Mesodermal cell (in vitro differentiated cells): ENCODE measurements at regions not wholly inside any gene's neighbourhood (a gene's known extent, or its start where the extent isn't known, plus 50 kb on each side); places are given as distances from the start of the nearest gene placed in this dataset.

Experiments
- H3K27ac ChIP-seq: 2 replicates; pipeline ENCODE4 v1.7.0; 2013; ENCODE audit warnings: mild to moderate bottlenecking, low read depth, low read length, moderate library complexity; ENCODE audit not compliant: severe bottlenecking
- H3K36me3 ChIP-seq: 2 replicates; pipeline ENCODE4 v1.7.1; 2013; ENCODE audit warnings: mild to moderate bottlenecking, low read length, moderate library complexity; ENCODE audit not compliant: control insufficient read depth, insufficient read depth
- H3K4me1 ChIP-seq: one replicate; pipeline ENCODE4 v1.7.1; 2013; ENCODE audit warnings: mild to moderate bottlenecking, low read length; ENCODE audit not compliant: insufficient read depth, control insufficient read depth, poor library complexity, severe bottlenecking
- H3K4me3 ChIP-seq: 2 replicates; pipeline ENCODE4 v1.7.0; 2013; ENCODE audit warnings: low read length, control low read depth, mild to moderate bottlenecking; ENCODE audit not compliant: insufficient read depth, poor library complexity, severe bottlenecking; ENCODE audit errors: extremely low read depth
- H3K9me3 ChIP-seq: 2 replicates; pipeline ENCODE4 v1.7.1; 2013; ENCODE audit warnings: mild to moderate bottlenecking, low read length, moderate library complexity; ENCODE audit not compliant: control insufficient read depth
- WGBS, 2 experiments: methylation state at CpG; one replicate each; pipeline ENCODE4 v1.1.5; 2013; ENCODE audit warnings: missing lambda C conversion rate in 2 of 2; ENCODE audit not compliant: insufficient coverage in 2 of 2; 5-methylcytosine and 5-hydroxymethylcytosine counted together

DNA sequence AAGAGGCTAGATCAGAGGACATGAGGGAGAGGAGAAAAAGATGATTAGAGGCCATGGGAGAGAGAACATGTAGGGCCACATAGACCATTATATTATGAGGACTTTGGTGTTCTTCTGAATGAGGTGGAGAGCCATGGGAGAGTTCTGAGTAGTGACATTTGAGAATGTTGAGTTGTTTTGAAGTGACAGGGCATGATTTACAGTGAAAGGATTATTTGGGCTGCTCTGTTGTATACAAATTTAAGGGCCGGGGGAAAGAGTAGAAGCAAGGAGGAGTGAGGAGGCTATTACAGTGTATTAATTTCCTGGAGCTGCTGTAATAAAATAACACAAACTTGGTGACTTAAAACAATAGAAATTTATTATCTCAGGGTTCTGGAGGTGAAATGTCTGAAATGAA, 102.5 kb upstream of the RGS4 start:
- peaks cover 7% of the 10 kb centered on the region for H3K9me3 ChIP-seq
- no CpG with 5 or more reads among the region's 1 CpG for WGBS, 2 experiments
- H3K4me3 ChIP-seq = no peak overlapping the region
- H3K27ac ChIP-seq = no peak overlapping the region
- no peaks in the 10 kb centered on the region for H3K36me3 ChIP-seq
- H3K4me1 ChIP-seq = no peaks in the 10 kb centered on the region

DNA sequence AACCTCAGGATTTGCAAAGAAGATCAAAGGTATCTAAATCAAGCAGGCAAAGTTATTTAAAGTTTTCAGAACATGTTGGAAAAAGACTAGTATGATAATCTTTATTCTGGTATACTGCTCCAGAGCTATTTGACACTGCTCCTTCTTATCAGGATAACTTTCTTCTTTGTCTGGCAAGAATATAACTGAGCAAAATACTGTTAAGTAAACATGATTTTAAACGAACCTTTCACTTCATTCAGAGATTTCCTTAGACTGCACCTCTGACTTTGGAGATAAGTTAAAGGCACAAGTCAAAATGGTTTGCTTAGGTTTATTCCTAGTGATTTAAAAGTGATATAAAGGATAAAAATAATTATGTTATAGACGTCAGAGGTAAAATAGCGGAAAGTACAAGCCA, 103.9 kb upstream of the CCDC190 start:
- Histone ChIP-seq H3K4me3 (no peak overlapping the region), H3K27ac (no peak overlapping the region), H3K36me3 (no peaks in the 10 kb centered on the region), H3K4me1 (no peaks in the 10 kb centered on the region), H3K9me3 (peaks cover 7% of the 10 kb centered on the region)
- WGBS, 2 experiments = 73 to 85% methylated on average over 2 of the region's 3 CpGs

DNA sequence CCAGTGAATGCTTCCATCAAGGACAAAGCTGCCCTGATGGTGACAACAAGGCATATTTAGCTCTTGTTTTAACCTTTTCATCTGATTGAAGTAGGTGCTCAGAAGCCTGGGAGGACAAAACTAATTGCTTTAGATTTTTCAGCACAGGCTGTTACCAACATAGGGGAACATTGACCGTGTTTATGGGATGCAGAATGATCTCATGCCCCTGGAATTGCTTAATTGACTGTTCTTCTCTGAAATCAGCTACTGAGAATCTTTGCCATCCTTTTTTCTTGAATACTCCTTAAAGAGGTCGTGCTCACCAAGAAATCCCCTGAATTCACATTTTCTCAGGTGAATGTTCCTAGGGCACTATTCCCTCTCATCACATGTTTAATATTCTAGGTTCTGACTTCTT, 95.9 kb upstream of the CCDC190 start:
- H3K4me1 ChIP-seq = no peaks in the 10 kb centered on the region
- WGBS, 2 experiments = 80 to 89% methylated on average over 1 to 2 of the region's 2 CpGs

DNA sequence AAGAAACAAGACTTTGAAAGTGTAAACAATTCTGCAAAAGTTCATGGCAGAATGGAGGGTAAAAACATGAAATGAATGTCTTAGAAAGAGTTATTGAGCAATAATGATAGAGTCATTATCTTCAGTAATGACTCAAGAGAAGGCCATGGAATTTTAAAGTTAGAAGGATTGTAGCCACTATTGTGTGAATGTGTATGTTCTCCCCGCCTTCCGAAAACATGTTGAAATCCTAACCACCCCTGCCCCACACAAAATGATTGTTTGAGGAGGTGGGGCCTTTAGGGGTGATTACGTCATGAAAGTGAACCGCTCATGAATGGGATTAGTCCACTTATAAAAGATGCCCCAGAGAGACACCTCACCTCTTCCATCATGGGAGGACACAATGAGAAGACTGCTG, 93.8 kb upstream of the CCDC190 start:
- no CpG with 5 or more reads among the region's 4 CpGs for WGBS, 2 experiments
- Histone ChIP-seq H3K27ac (no peak overlapping the region), H3K9me3 (no peaks in the 10 kb centered on the region), H3K4me3 (no peak overlapping the region), H3K36me3 (no peaks in the 10 kb centered on the region), H3K4me1 (no peaks in the 10 kb centered on the region)

More for the DNA sequence above, 95.9 kb upstream of the CCDC190 start:
- Histone ChIP-seq H3K9me3 (no peaks in the 10 kb centered on the region), H3K36me3 (no peaks in the 10 kb centered on the region), H3K4me3 (no peak overlapping the region), H3K27ac (no peak overlapping the region)

DNA sequence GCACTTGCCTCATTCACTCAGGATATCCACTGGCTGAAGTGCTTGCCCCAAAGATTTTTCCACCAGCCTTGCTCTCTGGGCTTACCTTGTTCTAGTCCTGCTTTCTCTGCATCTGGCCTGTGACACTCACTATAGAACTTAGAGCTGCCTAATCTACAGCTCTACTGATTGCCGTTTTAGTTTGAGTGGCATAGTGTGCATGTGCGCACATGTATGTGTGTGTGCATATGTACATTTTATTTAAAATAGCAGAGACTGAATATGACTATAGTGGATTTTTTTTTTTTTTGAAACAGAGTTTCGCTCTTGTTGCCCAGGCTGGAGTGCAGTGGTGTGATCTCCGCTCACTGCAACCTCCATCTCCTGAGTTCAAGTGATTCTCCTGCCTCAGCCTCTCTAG, 92.0 kb upstream of the CCDC190 start:
- Histone ChIP-seq H3K36me3 (no peaks in the 10 kb centered on the region), H3K4me3 (no peak overlapping the region), H3K27ac (no peak overlapping the region), H3K4me1 (no peaks in the 10 kb centered on the region), H3K9me3 (no peaks in the 10 kb centered on the region)
- 90% methylated on average over 4 of the region's 4 CpGs; no CpG with 5 or more reads in 1 of the 2 experiments for WGBS, 2 experiments

DNA sequence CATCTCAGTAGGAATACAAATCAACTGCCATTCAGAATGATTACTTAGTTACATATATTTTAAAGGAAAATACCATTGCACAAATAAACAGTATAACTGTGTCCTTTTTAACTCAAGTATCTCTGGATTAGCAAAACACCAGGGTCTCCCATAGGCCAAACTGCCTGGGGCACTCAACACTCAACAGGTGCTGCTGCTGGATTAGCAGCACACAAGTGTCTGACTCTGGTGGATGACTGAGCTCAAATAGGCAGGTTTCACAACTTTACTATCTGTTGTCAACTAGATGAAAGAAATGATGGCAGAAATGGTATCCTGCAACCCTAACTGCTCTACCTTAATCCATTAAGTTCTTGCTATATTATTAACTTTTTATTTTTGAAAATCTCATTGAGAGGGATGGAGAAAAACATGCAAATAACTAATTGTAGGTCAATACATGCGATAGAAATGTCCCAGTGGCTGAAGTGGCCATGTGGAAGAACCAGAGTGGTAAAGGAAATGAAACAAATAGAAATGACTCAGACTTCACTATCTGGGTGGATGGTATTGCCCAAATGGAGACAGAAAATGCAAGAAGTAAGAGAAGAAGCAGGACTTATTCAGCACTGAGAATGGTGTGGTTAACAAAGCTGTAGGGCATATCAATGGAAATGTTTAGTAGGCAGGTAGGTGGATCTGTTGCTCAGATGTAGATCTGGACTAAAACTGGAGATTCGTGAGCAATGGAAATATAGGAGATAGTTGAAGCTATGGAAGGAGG, 90.8 kb upstream of the CCDC190 start:
- H3K27ac ChIP-seq = no peak overlapping the region
- no peaks in the 10 kb centered on the region for H3K9me3 ChIP-seq
- H3K4me1 ChIP-seq = no peaks in the 10 kb centered on the region
- H3K36me3 ChIP-seq = no peaks in the 10 kb centered on the region
- 82 to 98% methylated on average over 2 of the region's 2 CpGs for WGBS, 2 experiments
- H3K4me3 ChIP-seq = no peak overlapping the region

DNA sequence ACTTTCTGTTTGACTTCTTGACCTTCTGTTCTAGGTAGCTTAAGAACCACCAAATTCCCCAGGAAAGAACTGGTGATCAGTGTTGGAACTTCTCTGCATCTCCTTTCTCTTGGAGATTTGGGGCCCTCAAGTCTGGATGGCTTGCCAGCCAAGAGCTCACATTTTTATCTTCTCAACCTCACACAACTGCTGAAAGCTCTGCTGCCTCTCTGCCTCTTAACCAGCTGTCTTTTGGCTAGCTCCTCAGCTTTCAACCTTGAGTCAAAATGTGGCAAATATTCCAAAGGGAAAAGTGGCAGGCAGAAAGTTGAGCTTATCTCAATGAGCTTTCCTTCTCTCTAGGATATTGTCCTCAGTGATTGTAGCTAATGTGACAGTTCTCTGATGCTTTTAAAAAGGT, 89.2 kb upstream of the CCDC190 start:
- Histone ChIP-seq H3K4me3 (no peak overlapping the region), H3K36me3 (no peaks in the 10 kb centered on the region), H3K9me3 (no peaks in the 10 kb centered on the region), H3K27ac (no peak overlapping the region), H3K4me1 (peaks cover 4% of the 10 kb centered on the region)

DNA sequence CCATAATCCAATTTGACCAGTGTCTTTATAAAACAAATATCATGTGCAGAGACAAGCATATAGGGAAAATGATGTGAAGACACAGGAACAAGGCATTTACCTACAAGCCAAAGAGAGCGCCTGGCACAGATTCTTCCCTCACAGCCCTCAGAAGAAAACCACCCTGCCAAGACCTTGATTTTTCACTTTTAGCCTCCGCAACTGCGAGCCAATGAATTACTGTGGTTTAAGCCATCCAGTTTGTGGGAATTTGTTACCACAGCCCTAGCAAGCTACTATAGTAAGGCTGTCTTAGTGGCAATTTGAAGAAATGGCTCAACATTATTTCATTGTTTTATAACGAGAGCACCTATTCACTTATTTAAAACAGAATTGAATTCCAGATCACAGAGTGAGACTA, 85.7 kb upstream of the CCDC190 start:
- H3K27ac ChIP-seq = no peak overlapping the region
- H3K4me3 ChIP-seq = no peak overlapping the region
- no peaks in the 10 kb centered on the region for H3K36me3 ChIP-seq
- 83 to 89% methylated on average over 2 to 3 of the region's 4 CpGs for WGBS, 2 experiments
- H3K9me3 ChIP-seq = no peaks in the 10 kb centered on the region
- peaks cover 14% of the 10 kb centered on the region for H3K4me1 ChIP-seq

DNA sequence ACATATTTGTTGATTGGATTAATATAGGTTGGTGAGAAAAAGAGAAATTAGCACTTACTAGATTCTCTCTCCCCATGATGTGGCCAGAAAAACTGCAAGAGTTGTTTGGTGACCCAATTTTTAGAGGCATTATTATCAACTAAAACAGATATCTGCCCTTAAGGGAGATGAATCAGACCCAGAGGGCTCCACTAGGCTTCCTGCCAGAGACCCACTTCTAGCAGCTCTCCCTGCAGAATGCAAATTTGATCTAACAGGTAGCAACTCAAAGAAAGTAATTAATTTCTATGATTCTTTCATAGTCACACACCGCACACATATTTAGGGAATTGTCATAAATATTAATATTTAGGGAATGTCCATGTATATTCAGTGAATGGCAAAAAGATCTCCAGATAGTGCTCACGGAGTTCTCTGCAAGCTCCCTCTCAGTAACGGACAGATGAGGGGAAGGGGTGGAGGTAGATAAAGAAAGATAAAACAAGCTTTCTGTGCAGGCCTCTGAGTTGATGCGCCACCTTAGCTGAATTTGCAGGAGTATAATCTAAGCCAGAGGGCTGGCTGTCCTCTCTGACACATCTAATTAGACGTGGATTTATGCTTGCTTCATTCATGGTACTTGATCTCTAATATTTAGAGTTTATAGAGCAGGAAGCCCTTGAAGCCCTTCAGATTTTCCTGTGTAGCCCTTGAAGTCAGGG, 84.1 kb upstream of the CCDC190 start:
- WGBS, 2 experiments = 94 to 96% methylated on average over 3 to 4 of the region's 5 CpGs

DNA sequence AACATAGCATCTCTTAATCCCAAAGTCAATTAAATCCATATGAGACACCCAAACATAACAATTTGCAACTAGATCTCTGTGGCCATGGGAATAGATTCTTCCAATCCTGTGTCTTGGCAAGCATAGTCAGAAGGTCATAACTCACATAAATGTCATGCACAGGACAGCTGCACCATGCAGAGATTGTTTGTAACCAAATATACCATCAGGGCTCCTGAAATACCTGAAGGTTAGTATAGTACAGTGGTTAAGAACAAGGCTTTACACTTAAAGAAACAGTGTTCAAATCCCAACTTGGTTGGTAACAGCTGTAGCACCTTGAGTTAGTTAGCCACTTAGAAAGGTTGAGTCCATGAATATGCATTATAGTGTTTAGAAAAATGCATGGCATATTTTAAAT, 82.6 kb upstream of the CCDC190 start:
- Histone ChIP-seq H3K9me3 (no peaks in the 10 kb centered on the region), H3K4me3 (no peak overlapping the region), H3K36me3 (no peaks in the 10 kb centered on the region), H3K4me1 (peaks cover 16% of the 10 kb centered on the region), H3K27ac (no peak overlapping the region)

More for the DNA sequence above, 84.1 kb upstream of the CCDC190 start:
- Histone ChIP-seq H3K4me3 (no peak overlapping the region), H3K4me1 (peaks cover 14% of the 10 kb centered on the region), H3K36me3 (no peaks in the 10 kb centered on the region), H3K9me3 (no peaks in the 10 kb centered on the region), H3K27ac (no peak overlapping the region)

DNA sequence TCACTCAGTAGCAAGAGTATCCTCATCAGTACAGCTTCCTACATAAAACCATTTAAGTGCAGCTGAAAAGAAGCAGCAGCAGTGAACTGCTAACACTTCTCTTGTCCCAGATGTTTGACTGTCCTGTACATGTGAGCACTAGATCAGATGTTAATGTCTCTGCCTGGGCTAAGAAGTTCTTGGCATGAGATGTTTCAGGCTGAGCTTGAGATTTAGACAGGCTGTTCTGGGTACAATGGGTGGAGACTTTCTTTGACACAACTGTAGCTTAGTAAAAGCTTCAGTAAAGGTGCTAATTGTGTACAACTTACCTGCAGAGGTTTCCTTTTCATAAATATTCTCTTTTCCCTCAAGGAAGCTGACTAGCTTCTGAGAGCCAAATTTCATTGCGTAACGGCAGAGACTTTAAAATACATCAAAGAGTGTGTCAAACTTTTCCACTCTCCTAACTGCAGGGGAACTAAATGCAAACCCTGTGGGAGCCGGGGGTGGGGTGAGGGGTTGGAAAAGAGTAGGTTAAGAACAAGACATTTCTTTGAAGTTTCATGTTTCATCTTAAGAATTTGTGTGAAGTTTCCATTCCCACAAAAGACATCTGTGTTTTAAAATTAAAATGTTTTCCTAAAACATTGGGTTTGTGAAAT, 82.1 kb upstream of the CCDC190 start:
- H3K9me3 ChIP-seq = no peaks in the 10 kb centered on the region
- no CpG with 5 or more reads among the region's 3 CpGs for WGBS, 2 experiments
- H3K27ac ChIP-seq = no peak overlapping the region
- H3K36me3 ChIP-seq = no peaks in the 10 kb centered on the region
- H3K4me3 ChIP-seq = no peak overlapping the region
- peaks cover 21% of the 10 kb centered on the region for H3K4me1 ChIP-seq
